HG03097 (cell line): ENCODE measurements at regions not wholly inside any gene's neighbourhood (a gene's known extent, or its start where the extent isn't known, plus 50 kb on each side); places are given as distances from the start of the nearest gene placed in this dataset.
"Not testable (repeated sequence)": the region's sequence is repeated elsewhere in the genome, so short reads cannot be mapped to it uniquely, and the experiment has no call there.

ENCODE experiments used
- ATAC-seq: cut with Tn5 transposase; IDR thresholded peaks from one replicate; pipeline ENCODE4 v1.9.1; 2021; ENCODE audit not compliant: unreplicated experiment, low FRiP score

DNA sequence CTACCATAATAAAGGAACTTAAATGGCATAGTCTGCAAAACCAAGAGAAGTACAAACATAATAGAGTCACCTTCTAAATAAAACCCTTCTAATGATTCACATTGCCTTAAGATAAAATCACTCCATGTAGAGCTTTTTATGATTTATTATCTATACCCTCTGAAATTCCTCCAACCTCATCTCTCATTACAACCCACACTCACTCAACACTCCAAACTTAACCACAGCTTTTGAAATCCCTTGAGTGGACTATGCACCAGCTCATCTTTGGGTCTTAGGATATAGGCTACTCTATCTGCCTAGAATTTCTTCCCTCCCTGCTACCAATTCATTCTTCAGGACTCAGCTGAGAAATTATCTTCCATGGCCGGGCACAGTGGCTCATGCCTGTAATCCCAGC is 122.5 kb downstream of the CETN3 start:
- no peak for ATAC-seq

DNA sequence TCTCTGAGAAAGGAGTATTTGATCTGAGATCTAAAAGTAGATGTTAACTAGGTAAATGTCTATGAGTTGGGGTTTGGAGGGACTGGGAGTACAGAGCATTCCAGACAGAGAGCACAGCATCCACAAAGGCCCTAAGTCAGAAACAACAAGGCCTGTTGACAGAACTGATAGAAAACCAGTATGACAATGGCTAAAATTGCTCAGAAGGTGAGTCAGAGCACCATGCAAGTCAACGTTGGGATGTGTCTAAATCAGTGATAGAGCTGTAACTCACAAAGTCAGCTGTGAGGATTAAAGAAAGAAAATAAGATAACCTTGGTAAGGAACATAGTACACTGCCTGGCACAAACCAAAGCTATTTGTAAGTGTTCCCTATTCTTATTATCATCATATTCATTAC is 124.0 kb downstream of the CETN3 start:
- ATAC-seq, result no peak

DNA sequence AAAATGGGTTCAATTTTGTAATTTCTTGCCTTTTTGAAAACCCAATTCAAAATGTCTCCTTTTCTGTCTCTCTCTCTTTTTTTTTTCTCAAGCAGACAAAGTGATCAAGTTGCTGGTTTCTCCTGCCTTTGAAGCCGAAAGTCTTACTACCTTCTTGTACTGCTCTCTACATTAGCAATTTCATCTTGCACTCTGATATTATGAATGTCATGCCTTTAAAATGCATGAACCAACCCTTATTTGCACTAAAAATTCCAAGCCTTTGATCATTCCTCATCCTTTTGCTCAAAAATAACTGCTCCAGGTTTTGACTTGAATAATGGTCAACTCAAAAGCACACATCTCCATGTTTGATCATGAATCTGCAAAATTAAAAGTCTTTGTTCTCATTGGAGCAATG is 125.2 kb downstream of the CETN3 start:
- ATAC-seq, result no peak

DNA sequence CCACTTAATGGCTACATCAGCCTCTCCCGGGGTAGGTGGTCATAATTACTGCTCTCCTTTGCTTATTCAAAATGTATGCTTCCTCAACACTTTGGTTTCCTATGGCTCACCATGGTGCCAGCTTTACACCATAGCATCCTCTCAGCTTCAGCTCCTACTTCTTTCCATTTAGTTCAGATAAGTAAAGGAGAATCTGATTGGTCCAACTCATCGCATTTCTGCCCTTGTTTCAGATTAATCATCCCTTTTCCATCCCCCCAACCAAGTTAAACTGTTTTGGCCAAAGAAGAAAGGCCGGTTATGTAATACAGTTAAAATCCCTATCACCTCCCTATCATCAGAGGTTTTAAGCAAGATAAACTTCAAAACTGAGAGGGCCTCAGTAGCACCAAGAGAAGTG is 130.5 kb downstream of the CETN3 start:
- ATAC-seq, result no peak

DNA sequence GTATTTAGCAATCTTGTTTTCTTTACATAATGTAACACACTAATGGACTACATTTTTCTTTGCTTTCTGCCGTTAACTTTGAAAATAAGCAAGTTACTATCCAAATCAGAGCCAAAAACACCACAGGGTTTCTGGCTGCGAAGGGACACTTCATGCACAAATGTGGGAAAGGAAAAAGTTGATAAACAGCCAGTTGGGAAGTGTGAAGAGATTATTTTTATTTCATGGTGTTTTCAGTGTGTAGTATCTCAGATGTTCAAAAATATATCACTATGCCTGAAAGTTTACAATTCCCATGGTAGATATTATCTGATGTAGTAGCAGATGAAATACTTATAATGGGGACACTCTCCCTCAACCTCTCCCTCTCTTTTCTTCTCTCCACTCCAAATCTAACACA is 135.3 kb downstream of the CETN3 start:
- ATAC-seq, result no peak

DNA sequence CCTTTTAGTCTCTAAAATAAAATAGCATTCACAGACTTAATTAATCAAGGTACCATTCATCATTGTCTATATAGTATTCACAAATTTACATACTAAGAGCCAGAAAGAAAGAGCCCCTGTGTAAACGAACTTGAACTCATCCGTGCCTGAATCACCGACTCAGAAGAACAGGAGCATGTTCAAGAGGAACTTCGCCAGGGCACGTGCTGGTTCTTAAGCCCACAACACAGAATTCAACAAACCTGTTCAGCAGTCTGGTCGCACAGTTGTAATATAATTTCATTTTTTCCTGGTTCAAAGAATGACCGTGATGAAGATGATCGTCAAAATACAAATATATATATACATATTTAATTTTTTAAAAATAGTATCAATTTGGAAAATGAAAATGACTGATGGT is 141.9 kb downstream of the CETN3 start:
- no peak for ATAC-seq

DNA sequence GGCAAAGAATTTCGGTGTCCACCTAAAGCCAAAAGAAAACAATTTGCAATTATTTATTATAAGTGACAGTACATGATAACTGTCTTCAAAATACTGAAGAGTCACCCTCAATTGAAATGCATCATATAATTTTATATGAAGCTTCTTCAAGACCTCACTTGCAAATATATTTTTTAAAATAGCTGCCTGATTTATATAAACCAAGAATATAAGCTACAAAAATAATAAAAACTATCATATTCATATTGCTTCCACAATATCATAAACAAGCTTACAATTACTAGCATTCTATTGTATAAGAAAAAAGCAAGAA is 144.1 kb downstream of the CETN3 start:
- no peak for ATAC-seq

DNA sequence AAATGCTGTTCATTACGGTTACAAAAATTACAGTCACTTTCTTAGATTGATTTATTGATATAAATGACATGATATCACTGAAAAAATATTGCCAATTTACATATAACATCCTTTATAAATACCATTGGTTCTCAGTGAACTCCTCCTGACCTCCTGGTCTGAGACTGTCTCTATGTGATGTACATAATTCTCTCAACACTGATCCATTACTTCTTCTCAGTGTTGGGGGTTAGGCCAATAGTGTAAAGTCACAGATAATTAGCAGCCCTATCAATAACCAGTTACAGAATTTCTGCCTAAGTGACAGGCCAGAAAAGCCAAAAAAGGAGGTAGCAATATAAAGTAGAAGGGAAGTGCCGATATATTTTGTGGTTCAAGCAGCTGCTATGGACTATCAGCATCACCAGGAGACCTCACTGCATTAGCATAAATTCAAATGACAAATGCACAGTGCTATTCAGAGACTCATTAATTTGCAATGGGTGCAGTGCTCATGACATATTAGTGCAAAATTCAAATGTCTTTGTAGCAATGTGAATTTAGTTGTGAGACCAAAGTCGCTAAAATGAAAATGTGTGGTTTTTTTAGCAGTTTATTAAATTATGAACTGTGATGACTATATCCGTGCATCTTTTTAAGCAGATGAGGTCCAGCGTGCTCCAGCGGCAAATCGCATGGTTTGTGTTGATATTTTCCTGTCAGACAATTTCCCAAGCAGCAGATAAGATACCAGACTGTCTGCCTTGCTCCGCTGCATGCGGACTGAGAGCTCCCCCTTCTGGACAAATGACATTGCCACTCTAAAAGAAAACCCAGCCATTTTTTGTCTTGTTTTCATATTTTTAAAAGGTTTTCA is 144.6 kb downstream of the CETN3 start:
- no peak for ATAC-seq

DNA sequence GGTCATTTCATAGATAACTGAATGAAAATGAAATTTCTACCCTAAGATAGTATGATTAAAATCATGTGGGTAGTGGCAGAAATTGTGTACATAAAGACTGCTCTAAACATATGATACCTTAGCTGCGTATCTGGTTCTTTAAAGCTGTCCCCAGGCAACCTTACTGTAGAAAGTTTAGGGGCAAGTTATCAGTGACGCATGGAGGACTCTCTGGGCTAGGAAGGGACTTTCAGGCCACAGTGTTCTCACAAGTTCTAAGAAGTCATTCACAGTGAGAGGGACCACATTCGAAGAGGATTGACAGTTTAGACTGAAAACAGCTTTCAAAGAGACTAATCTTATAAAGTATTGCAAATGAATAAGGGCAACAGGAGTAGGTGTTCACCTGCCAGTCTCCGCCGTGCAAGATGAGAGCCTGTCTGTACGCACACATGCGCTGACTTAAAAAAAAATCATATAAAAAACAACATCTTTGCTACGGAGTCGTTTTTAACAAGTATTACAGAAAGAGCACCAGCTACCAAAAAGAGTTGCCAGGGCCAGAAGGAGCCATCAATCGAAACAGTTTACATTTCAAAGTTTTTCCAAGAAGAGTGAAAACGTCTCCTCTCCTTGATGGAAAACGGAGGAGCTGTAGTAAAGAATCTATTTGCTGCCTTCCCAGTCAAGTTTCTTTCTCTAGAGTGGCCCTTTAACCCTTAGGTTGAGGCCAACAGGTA is 146.3 kb downstream of the CETN3 start:
- ATAC-seq, result no peak

DNA sequence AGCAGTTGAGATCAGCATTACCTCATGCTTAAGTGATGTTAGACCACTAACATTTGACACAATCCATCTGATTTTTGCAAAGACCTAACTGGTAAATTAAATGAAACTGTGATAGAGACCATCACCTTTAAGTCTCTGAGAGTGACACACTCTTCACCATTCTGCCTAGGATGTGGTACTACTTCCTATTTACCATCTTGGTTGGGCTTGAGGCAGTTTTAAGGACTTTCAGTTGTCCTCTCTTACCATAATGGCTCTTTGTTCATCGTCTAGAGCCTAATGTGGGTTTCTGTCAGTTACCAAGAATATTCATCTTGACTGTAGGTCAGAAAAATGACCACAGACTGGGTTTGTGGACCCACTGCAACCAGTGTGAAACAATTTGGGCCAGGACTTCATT is 158.1 kb downstream of the CETN3 start:
- no peak for ATAC-seq

DNA sequence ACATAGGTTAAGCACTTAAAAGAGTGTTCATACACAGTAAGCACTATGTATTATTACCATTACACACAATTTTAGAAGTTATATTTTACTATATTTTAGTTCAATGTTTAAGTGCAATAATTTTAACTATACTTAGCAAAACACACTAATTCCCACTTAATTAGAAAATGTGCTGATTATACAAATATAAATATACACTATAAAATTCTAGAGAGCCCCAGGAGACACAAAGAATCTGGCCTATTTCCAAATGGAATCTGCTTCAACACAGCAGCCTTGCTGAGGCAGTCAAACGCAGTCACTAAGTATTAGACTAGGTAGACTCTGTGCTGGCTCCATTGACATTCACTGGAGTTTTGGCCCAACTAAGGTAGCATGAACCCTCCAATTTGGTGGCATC is 160.9 kb downstream of the CETN3 start:
- no peak for ATAC-seq

DNA sequence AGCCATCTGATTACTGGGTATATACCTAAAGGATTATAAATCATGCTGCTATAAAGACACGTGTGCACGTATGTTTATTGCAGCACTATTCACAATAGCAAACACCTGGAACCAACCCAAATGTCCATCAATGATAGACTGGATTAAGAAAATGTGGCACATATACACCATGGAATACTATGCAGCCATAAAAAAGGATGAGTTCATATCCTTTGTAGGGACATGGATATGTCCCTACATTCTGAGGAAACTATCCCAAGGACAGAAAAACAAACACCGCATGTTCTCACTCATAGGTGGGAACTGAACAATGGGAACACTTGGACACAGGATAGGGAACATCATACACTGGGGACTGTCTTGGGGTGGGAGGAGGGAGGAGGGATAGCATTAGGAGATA is 165.7 kb downstream of the CETN3 start:
- not testable (repeated sequence) for ATAC-seq

DNA sequence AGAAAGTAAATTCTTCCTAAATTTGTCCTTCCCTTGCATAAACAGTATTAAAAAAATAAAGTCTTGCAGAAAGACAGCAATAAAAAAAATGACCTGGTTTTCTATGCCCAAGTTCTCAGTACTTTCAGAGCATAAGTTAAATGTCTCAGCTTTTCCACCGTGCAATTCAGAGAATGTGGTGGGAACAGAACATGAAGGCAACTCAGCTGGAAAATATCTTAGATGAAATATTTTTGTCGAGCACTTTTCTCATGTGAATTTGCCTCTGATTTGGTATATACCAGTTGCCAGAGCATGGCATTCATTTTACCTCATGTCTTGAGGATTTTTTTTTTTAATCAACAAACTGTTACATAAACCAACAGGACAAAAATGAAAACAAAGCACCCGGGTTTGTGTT is 176.1 kb downstream of the CETN3 start:
- ATAC-seq, result no peak

DNA sequence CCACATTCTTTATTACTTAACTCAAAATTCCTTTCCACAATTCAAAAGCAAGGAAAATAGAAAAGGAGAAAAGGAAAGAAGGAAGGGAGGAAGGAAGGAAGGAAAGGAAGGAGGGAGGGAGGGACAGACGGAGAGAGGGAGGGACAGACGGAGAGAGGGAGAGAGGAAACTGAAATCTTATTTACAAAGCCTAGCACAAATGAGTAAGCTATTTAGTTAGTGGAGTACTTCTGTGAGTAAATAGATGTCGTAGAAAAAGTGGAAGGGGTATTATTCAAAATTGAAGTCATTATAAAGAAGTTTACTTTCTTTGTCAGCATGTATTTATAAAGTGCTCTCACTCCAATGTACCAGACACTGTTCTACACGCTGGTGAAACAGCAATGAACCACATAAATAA is 177.9 kb downstream of the CETN3 start:
- ATAC-seq, result no peak

DNA sequence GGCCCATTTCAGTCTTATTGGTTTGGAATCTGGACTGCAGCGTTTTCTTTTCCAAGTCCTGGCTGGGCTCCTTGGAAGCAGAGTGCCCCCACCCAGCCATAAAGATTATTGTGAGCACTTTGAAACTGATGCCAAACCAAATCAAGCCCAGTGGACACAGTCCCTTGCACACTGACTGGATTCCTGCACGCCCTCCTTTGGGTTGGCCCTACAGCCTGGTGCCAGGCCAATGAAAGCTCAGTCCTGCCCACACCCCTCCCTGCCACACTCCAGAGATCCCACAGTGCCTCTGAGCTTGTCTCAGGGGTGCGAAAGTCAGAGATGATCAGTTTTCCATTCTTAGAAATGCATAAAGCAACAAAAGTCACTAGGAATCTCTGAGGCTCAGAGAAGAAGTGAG is 181.9 kb downstream of the CETN3 start:
- ATAC-seq, result no peak

DNA sequence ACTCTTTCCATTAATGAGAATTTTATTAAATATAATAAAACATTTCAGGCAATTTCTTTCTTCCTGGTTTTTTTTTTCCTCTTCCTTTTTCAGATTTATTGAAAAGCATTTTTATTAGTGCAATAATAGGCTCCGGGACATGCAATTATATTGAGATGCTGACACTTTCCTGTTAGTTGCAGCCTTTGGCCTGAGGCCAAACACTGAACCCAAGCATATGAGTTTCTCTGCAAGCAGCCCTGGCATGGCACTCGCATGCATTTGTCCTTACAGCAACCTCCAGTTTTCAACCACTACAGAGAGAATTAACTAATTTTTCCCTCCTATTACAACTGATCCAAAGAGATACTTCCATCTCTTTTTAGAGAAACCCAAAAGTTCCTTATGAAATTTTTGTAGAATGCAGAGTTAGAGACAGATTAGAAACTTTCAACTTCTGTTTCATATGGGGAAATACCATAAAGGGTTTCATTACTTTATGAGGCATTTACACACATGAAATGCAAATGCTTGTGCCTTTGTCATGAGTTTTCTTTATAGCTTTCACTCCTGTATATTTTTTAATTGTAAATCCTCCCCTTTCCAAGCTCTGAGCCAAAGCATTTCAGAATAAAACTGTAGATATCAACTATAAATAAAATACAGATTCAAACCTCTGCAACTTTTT is 183.0 kb downstream of the CETN3 start:
- ATAC-seq, result no peak

DNA sequence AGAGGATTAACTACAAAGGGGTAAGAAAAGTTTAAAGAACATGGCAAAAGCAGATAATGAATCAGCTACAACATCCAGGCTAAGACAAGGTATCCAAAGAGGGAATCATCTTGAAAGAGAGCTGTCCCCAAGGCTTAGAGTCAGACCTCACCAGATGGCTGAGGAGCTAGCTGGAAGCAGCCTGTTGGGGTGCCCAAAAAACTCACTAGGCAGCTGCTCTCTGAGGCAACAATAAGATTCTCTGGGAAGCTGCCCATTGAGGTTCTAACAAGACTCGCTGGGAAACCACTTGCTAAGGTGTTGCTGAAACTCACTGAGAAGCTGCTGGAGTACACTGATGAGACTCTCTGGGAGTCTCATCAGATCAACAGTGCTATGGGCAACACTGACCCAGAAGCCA is 185.2 kb downstream of the CETN3 start:
- ATAC-seq, result no peak

DNA sequence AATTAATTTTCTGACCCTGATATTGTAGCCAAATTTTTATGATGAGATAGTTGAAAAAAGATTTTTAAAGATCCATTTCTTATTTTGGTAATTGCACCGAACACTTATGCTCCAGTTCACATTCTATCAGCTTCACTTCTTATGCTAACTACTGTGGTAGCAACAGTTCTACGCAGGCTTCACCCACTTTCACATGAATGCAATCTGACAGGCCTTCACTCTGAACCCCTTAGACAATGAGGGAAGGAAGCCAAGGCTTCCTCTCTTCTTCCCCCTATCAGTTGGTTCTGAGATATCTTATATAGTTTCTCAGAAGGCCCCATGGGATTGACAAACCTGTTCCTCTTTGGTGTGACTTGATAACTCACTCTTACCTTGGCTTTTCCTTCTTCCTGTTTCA is 185.8 kb downstream of the CETN3 start:
- no peak for ATAC-seq

DNA sequence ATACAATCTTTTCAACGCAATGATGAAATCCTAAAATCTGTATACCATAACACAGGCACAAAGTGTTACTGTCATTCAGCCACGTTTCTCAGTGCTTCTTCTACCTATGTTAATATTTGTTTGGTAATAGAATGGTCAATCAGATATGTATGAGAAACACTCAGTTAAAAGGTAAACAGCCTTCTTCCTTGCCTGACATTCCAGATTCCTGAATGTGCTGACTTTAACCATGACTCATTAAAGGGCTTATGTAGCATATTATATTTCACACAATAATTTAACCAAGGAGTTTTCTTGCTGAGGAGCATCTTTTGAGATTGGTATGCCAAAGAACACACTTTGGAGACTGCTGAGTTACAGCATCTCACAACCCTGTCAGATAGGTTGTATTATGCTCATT is 187.6 kb downstream of the CETN3 start:
- no peak for ATAC-seq

DNA sequence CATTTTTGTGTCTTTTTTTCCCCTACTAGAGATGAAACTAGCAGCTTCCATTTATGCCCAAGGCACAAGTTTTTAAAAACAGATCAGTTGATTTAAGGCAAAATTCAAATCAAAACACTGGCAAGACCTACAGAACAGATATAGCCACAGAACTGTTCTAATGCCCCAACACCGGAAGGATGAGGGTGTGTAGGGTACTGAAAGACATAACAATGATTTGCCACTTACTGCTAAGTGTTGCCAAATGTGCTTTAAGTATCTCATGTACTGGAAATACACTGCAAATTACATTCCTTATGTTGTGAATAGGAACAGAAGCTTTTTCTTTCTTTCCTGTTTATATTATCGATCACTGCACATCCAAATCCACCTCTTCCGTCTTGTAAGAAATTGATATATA is 189.0 kb downstream of the CETN3 start:
- no peak for ATAC-seq

DNA sequence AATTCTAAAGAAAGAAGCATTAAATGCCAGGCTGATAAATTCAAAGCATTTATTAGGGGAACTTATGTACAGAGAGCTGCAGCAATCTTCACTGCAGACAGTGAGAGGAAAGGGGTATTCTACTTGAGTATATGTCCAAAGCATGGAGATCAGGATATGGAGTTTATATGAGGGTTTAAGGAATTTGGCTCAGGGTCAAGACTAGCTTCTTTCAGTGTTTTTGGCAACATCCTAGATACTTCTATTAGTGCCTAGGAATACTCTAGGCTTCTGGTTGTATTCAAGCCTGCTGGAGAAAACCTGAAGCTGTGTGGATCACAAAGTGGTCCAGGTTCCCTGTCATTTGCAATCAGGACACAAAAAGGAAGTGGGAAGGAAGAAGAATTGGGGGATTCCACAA is 194.6 kb downstream of the CETN3 start:
- ATAC-seq, result no peak

DNA sequence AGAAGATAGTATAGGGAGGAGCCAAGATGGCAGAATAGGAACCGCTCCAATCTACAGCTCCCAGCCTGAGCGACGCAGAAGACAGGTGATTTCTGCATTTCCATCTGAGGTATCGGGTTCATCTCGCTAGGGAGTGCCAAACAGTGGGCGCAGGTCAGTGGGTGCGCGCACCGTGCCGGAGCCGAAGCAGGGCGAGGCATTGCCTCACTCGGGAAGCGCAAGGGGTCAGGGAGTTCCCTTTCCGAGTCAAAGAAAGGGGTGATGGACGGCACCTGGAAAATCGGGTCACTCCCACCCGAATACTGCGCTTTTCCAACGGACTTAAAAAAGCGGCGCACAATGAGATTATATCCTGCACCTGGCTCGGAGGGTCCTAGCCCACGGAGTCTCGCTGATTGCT is 201.2 kb downstream of the CETN3 start:
- not testable (repeated sequence) for ATAC-seq
